ENCODE measurements at regions not wholly inside any gene's neighbourhood (a gene's known extent, or its start where the extent isn't known, plus 50 kb on each side); places are given as distances from the start of the nearest gene placed in this dataset.

DNA sequence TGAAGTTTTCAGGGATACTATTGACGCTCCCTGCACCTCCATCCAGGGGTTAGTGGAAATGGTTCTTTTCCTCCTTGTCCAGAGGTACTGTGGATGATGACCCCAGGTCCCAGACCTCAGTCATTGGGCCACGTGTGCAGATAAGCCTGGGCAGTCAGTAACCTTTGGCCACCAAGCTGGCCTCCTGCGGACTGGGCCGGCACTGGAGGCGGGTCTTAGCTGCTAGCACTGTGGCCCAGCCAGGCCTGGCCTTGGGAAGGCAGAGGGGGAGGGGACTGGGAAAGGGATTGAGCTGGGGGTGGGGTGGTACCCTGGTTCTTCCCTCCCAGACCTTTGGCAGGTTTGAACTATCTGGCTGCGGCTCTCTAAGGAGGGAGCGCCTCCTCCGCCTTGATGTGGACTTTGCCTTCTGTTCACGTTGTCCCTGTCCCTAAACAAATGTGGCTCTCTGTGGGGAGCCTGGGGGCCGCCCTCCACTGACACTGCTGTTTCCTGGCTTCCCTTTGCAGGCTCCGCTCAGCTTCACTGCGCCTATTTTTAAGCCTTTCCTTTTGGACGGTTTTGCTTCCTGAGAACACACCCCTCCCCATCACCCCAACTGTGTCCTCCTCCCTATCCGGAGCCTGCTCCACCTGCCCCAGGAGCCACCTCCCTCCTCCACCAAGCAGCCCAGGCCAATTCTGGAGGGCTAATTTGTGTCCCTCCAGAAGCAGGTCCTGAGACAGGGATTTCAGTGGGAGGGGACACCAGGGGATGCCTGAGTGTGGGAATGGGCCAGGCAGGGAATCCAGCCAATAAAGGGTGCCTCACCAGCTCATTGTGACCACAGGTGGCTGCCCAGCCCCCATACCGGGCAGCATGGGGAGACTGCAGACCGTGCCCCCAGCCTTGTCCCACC, 251.9 kb downstream of the SEC14L1 start:
- TF ChIP-seq SIX5 (IDR thresholded peaks at IDR 0.05; ENCODE audit: low read depth, low read length) = no peak
- TF ChIP-seq, protein P1, sequence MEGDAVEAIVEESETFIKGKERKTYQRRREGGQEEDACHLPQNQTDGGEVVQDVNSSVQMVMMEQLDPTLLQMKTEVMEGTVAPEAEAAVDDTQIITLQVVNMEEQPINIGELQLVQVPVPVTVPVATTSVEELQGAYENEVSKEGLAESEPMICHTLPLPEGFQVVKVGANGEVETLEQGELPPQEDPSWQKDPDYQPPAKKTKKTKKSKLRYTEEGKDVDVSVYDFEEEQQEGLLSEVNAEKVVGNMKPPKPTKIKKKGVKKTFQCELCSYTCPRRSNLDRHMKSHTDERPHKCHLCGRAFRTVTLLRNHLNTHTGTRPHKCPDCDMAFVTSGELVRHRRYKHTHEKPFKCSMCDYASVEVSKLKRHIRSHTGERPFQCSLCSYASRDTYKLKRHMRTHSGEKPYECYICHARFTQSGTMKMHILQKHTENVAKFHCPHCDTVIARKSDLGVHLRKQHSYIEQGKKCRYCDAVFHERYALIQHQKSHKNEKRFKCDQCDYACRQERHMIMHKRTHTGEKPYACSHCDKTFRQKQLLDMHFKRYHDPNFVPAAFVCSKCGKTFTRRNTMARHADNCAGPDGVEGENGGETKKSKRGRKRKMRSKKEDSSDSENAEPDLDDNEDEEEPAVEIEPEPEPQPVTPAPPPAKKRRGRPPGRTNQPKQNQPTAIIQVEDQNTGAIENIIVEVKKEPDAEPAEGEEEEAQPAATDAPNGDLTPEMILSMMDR (IDR thresholded peaks at IDR 0.05; ENCODE audit: control extremely low read depth in 1 of 3, insufficient read depth in 1 of 3, low read depth in 1 of 3, low read length in 3 of 3) = no peak
- no peak for TF ChIP-seq ZNF274 (IDR thresholded peaks at IDR 0.05; ENCODE audit: borderline replicate concordance, extremely low read depth, low read length)
- no peak for TF ChIP-seq KDM1A (IDR thresholded peaks at IDR 0.05; ENCODE audit: borderline replicate concordance, low read length)
